ENCODE measurements at regions not wholly inside any gene's neighbourhood (a gene's known extent, or its start where the extent isn't known, plus 50 kb on each side); places are given as distances from the start of the nearest gene placed in this dataset.

- TF ChIP-seq DEAF1 (CRISPR knock-in tag; IDR thresholded peaks at IDR 0.05) (no peak), IFI16 (CRISPR knock-in tag; IDR thresholded peaks at IDR 0.05) (no peak), NR2C1 (IDR thresholded peaks at IDR 0.05) (no peak), NR2C1 (tag; IDR thresholded peaks at IDR 0.05) (no peak), ZBTB34 (CRISPR knock-in tag; IDR thresholded peaks at IDR 0.05) (no peak), RBM22 (IDR thresholded peaks at IDR 0.05; ENCODE audit: low read depth, low read length, poor library complexity, severe bottlenecking) (no peak), NRF1 (conservative IDR thresholded peaks at IDR 0.05 in 1 of 2, IDR thresholded peaks at IDR 0.05 in 1 of 2) (no peak), GTF2F1 (IDR thresholded peaks at IDR 0.05; ENCODE audit: low read depth, low read length) (no peak), MITF (IDR thresholded peaks at IDR 0.05) (no peak)
These were observed 69.6 kb upstream of the RAB6C start (continued) for GRCh38 chr2:129909651-129910418.
